ENCODE measurements at regions not wholly inside any gene's neighbourhood (a gene's known extent, or its start where the extent isn't known, plus 50 kb on each side); places are given as distances from the start of the nearest gene placed in this dataset.
"Not testable (repeated sequence)": the region's sequence is repeated elsewhere in the genome, so short reads cannot be mapped to it uniquely, and the experiment has no call there.

DNA sequence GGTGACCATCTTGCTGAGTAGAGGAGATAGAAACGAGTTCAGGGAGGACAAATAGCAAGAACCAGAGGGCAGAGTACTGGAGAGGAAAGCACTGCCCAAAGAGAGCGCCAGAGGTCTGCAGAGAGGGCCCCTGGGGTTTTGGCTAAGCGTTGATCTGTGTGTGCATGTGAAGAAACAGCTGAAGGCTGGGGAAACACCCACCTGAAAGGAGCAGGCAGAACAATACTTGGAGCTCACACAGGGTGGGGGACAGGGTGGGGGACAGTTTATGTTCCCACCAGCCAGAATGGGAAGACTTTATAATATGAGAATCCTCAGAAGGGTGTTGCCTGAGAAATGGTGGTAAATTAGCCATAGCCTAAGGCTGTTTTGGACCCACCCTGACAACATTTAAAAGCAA, 200.4 kb downstream of the NPIPB11 start:
- intact Hi-C loops (cut with DNase I); H3K9me3 ChIP-seq (ENCODE audit: control insufficient read depth, low read length); ATAC-seq; H3K27ac ChIP-seq (ENCODE audit: low read length); H3K4me3 ChIP-seq (ENCODE audit: low read length); H3K27me3 ChIP-seq (ENCODE audit: control insufficient read depth, insufficient read depth); H3K4me1 ChIP-seq (ENCODE audit: control insufficient read depth, insufficient read depth, low read length): not testable (repeated sequence)
- 83% methylated on average over 3 of the region's 3 CpGs for WGBS
- DNase-seq: peak in 1 of 3 donors; percentile 23

- 95% methylated on average over 2 of the region's 2 CpGs for WGBS
- H3K4me1 ChIP-seq (ENCODE audit: control insufficient read depth, insufficient read depth, low read length): not testable (repeated sequence)
Observed at GRCh38 chr16:29205151-29205550, 201.4 kb downstream of the NPIPB11 start.

DNA sequence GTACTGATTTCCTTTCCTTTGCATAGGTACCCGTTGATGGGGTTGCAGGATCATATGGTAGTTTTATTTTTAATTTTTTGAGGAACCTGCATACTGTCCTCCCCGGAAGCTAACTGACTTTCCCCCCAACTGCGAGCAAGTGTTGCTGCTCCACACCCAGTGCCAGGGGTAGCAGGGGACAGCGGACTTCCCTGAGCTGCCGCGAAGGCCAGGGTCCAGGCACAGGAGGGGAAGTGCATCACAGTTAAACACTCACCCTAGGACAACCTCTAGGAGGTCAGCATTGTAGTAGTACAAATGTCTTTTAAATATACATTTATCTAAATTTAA, 201.7 kb downstream of the NPIPB11 start:
- 89% methylated on average over 6 of the region's 6 CpGs for WGBS

More at GRCh38 chr16:29205151-29205550, 201.4 kb downstream of the NPIPB11 start:
- H3K27ac ChIP-seq (ENCODE audit: low read length); H3K9me3 ChIP-seq (ENCODE audit: control insufficient read depth, low read length); intact Hi-C loops (cut with DNase I); H3K27me3 ChIP-seq (ENCODE audit: control insufficient read depth, insufficient read depth); H3K4me3 ChIP-seq (ENCODE audit: low read length); ATAC-seq: not testable (repeated sequence)
- DNase-seq: peak in 1 of 3 donors; percentile 2

DNA sequence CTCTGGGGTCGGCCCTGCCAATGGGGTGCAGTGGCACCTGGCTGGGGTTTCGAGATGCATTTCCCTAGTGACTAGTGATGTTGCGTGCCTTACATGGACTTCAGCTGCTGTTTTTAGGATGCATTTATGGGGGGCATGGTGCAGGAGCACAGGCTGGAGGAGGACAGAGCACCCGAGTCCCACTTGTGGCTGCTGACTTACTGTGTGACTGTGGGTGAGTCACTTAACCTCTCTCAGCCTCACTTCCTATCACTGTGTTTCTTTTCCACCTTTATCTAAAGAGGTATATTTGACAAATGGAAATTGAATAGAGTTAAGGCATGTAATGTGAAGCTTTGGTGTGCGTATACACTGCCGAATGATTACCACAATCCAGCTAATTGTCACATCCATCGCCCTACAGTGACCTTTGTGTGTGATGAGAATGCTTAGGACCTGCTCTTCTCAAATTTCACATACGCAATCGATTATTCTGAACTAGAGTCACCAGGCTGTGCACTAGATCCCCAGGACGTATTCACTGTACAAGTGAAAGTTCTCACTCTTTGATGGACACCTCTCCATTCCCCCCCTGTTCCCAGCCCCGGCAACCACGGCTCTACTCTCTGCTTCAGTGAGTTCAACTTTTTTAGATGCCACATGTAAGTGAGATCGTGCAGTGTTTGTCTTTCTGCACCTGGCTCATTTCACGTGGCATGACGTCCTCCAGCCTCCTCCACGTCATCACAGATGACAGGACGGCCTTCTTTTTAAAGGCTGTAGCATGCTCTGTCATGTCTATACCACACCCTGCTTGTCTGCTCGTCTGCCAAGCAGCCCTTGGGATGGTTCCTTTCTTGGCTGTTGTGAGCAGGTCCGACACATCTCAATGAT, 202.3 kb downstream of the NPIPB11 start:
- H3K27me3 ChIP-seq (ENCODE audit: control insufficient read depth, insufficient read depth); H3K9me3 ChIP-seq (ENCODE audit: control insufficient read depth, low read length); H3K27ac ChIP-seq (ENCODE audit: low read length); H3K4me3 ChIP-seq (ENCODE audit: low read length); H3K4me1 ChIP-seq (ENCODE audit: control insufficient read depth, insufficient read depth, low read length); intact Hi-C loops (cut with DNase I); ATAC-seq: not testable (repeated sequence)
- DNase-seq: peak in 2 of 3 donors; percentile 9 to 20
- 92% methylated on average over 19 of the region's 19 CpGs for WGBS

More for the DNA sequence above, 201.7 kb downstream of the NPIPB11 start:
- Histone ChIP-seq H3K4me3 (ENCODE audit: low read length) (no peak overlapping the region), H3K4me1 (ENCODE audit: control insufficient read depth, insufficient read depth, low read length) (no peaks in the 10 kb centered on the region), H3K9me3 (ENCODE audit: control insufficient read depth, low read length) (no peaks in the 10 kb centered on the region), H3K27ac (ENCODE audit: low read length) (no peak overlapping the region), H3K27me3 (ENCODE audit: control insufficient read depth, insufficient read depth) (no peaks in the 10 kb centered on the region)
- intact Hi-C loops (cut with DNase I): no loop called here
- DNase-seq (peak in 2 of 3 donors; percentile 33 to 56), ATAC-seq (no peak)

DNA sequence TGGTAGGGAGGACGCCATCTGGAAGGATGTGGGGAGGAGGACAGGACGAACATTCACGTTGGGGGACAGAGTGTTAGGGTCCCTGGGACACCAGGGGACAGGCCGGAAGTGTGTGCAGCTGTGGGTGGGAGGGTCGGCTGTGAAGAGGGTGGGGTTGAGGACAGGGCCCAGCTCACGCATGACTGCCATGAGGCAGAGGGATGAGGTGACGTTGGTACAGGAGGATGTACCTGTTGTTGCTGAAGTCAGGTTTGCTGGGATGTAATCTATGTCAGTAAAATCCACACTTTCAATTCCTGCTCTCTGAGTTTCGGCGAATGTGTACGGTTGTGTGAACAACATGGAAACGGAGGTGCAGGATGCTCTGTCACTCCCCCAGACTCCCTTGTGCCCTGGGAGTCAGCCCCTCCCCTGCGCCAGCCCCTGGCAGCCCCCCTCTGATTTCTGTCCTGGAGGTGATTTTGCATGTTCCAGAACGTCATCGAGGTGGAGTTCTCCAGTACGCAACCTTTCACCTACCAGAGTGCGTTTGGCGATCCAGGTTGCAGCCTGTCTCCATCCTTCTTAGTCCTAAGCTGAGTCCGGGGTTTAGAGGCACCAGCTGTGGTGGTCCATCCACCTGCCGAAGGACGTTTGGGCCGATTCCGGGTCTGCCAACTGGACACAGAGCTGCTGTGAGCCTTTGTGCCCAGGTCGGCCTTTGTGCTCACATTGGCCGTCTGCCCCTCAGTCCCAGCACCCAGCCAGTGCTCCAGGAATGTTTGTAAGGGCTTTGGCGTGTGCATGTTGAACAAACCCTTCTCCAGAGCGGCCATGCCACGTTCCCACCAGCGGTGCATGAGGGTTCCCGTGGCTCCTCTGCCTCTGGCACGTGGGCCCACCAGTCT, 203.2 kb downstream of the NPIPB11 start:
- H3K27ac ChIP-seq (ENCODE audit: low read length); H3K4me1 ChIP-seq (ENCODE audit: control insufficient read depth, insufficient read depth, low read length); H3K9me3 ChIP-seq (ENCODE audit: control insufficient read depth, low read length); H3K4me3 ChIP-seq (ENCODE audit: low read length); intact Hi-C loops (cut with DNase I); H3K27me3 ChIP-seq (ENCODE audit: control insufficient read depth, insufficient read depth); ATAC-seq: not testable (repeated sequence)
- WGBS: 94% methylated on average over 30 of the region's 30 CpGs
- peak in 2 of 3 donors; percentile 43 to 49 for DNase-seq

GRCh38 chr16:29202642-29203041, 203.9 kb downstream of the NPIPB11 start:
- intact Hi-C loops (cut with DNase I); H3K9me3 ChIP-seq (ENCODE audit: control insufficient read depth, low read length); H3K4me3 ChIP-seq (ENCODE audit: low read length); H3K27ac ChIP-seq (ENCODE audit: low read length); H3K4me1 ChIP-seq (ENCODE audit: control insufficient read depth, insufficient read depth, low read length); ATAC-seq; H3K27me3 ChIP-seq (ENCODE audit: control insufficient read depth, insufficient read depth): not testable (repeated sequence)
- peak in 2 of 3 donors; percentile 38 to 51 for DNase-seq
- 57% methylated on average over 10 of the region's 10 CpGs for WGBS

DNA sequence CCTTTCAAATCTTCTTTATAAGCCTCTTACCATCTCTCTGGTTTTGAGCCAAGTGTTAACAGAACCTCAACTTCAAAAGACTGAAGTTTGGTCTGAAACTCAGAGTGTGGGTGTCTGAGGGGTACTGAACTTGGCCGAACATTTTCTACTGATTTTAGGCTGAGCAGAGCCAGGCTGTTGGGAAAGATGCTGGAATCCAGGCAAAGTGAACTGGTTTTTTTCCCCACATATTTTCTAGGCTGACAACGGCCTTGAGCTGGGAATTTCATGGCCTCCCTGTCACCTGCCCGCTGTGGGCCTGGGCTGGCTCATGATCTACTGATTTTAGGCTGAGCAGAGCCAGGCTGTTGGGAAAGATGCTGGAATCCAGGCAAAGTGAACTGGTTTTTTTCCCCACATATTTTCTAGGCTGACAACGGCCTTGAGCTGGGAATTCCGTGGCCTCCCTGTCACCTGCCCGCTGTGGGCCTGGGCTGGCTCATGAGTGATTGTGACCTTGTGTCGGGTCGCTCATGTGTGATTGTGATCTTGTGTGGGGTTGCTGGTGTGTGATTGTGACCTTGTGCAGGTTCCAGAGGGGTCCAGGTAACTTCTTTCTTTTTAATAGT, 204.4 kb downstream of the NPIPB11 start:
- 59% methylated on average over 8 of the region's 8 CpGs for WGBS
- intact Hi-C loops (cut with DNase I); H3K4me3 ChIP-seq (ENCODE audit: low read length); H3K4me1 ChIP-seq (ENCODE audit: control insufficient read depth, insufficient read depth, low read length); H3K27me3 ChIP-seq (ENCODE audit: control insufficient read depth, insufficient read depth); H3K9me3 ChIP-seq (ENCODE audit: control insufficient read depth, low read length): not testable (repeated sequence)
- ATAC-seq (peak; percentile 41 to 57), DNase-seq (peak; percentile 65 to 85 (median 75))
- peak overlapping the region; percentile 56 for H3K27ac ChIP-seq (ENCODE audit: low read length)

- H3K27me3 ChIP-seq (ENCODE audit: control insufficient read depth, insufficient read depth); H3K4me3 ChIP-seq (ENCODE audit: low read length); intact Hi-C loops (cut with DNase I); H3K4me1 ChIP-seq (ENCODE audit: control insufficient read depth, insufficient read depth, low read length); H3K9me3 ChIP-seq (ENCODE audit: control insufficient read depth, low read length): not testable (repeated sequence)
- DNase-seq (peak; percentile 70 to 86 (median 81)), ATAC-seq (peak; percentile 43 to 54)
- WGBS: 54% methylated on average over 25 of the region's 25 CpGs
- H3K27ac ChIP-seq (ENCODE audit: low read length): peak overlapping the region; percentile 5
Observed at GRCh38 chr16:29201296-29202024, 205.1 kb downstream of the NPIPB11 start.

DNA sequence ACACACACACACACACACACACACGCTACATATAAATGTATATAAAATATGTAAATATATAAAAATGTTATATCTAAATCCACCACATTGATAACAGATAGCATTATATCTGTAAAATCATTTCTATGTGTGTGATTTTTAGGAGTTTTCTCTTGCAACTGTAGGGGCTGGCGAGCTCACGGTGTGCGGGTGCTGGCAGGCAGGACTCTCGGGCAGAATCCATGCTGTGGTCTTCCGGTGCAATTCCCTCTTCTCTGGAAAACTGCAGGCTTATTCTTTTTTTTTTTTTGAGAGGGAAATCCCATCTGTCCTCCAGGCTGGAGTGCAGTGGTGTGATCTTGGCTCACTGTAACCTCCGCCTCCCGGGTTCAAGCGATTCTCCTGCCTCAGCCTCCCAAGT, 205.8 kb downstream of the NPIPB11 start:
- H3K27me3 ChIP-seq (ENCODE audit: control insufficient read depth, insufficient read depth); intact Hi-C loops (cut with DNase I); H3K9me3 ChIP-seq (ENCODE audit: control insufficient read depth, low read length); H3K4me1 ChIP-seq (ENCODE audit: control insufficient read depth, insufficient read depth, low read length); ATAC-seq; H3K4me3 ChIP-seq (ENCODE audit: low read length): not testable (repeated sequence)
- DNase-seq: peak in 2 of 3 donors; percentile 24 to 52
- H3K27ac ChIP-seq (ENCODE audit: low read length): peak overlapping the region; percentile 44
- 62% methylated on average over 9 of the region's 9 CpGs for WGBS

DNA sequence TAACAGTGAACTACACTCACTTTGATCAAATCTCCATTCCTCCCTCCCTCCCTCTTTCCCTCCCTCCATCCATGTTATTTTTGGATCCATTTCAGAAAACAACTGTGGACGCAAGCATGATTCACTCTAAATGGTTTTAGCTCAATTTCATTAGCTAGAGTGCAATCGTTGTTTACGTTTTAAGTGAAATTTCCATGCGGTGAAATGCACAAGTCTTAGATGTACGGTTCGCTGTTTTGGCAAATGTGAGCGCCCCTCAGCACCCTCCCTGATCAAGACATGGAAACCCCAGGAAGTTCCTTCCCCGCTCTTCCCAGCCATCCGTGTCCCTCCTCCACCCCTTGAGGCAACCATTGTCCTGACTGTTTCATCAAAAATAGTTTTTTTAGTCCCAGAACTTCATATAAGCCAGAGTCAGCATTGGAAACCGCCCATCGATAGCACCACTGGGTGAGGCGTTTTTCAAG, 206.3 kb downstream of the NPIPB11 start:
- not testable (repeated sequence) for H3K4me1 ChIP-seq (ENCODE audit: control insufficient read depth, insufficient read depth, low read length)

More for the DNA sequence above, 206.3 kb downstream of the NPIPB11 start:
- WGBS: 45% methylated on average over 12 of the region's 12 CpGs
- DNase-seq (peak in 2 of 3 donors; percentile 47 to 75), ATAC-seq (peak; percentile 27 to 62)
- intact Hi-C loops (cut with DNase I); H3K4me3 ChIP-seq (ENCODE audit: low read length); H3K27me3 ChIP-seq (ENCODE audit: control insufficient read depth, insufficient read depth); H3K9me3 ChIP-seq (ENCODE audit: control insufficient read depth, low read length): not testable (repeated sequence)
- H3K27ac ChIP-seq (ENCODE audit: low read length): peak overlapping the region; percentile 44

Data from right cardiac atrium (tissue), 5 donors.